ENCODE measurements at regions not wholly inside any gene's neighbourhood (a gene's known extent, or its start where the extent isn't known, plus 50 kb on each side); places are given as distances from the start of the nearest gene placed in this dataset.

DNA sequence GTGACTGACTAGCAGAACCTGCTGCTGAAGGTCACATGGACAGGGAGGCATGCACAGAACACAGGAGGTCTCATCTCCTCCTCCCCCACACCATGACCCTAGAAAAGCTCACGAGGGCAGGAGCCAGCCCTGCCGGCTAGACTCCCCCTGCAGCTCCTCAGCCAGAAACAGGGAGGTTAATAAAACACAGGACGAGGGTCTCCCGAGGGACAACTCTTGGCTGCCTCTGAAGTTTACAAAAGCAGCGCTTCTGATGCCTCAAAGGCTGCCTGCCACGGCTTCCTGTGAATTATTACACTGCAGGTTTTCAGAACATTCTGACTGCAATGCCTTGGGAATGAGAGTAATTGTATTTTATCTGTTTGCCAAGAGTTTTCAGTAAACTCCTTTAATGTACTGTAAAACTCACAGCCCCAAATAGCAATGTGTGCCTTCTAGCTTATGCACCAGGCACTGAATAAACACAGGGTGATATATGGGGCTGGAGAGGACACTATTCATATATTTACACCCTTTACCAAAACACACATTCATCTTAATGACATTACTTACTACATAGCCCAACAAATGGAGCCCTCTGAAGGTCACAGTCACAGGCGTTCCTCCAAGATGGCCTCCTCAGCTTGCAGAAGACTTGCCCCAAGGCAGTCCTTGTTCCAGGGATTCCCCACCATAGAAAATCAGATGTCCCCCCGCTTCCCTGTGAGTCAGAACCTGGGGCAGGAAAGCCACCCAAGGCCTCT is 83.7 kb downstream of the C5orf15 start:
- H3K4me1 Mint-ChIP-seq, result peaks cover 15% of the 10 kb centered on the region

GRCh38 chr5:133883916-133884315 is 84.5 kb downstream of the C5orf15 start:
- 92 to 100% methylated on average over 3 to 5 of the region's 5 CpGs for WGBS, 2 experiments (ENCODE audit: insufficient coverage in 1 of 2, insufficient read length in 1 of 2)
- H3K27me3 Mint-ChIP-seq (ENCODE audit: insufficient read depth), result peaks cover 9% of the 10 kb centered on the region
- Histone ChIP-seq H3K36me3 (ENCODE audit: control insufficient read depth, insufficient read depth, low read length) (no peaks in the 10 kb centered on the region), H3K27ac (ENCODE audit: low read depth, low read length) (no peak overlapping the region), H3K9me3 (ENCODE audit: control insufficient read depth, low read length) (no peaks in the 10 kb centered on the region), H3K4me1 (ENCODE audit: control insufficient read depth, insufficient read depth, low read length) (peaks cover 5% of the 10 kb centered on the region), H3K27me3 (ENCODE audit: control insufficient read depth, insufficient read depth, low read length, poor library complexity, severe bottlenecking) (no peaks in the 10 kb centered on the region), H3K4me3 (ENCODE audit: low read length) (no peak overlapping the region), H3K9ac (ENCODE audit: extremely low read depth, low read length, poor library complexity, severe bottlenecking) (no peak overlapping the region)
- H3K27ac Mint-ChIP-seq, result no peak overlapping the region
- peaks cover 15% of the 10 kb centered on the region for H3K4me1 Mint-ChIP-seq
- H3K4me3 Mint-ChIP-seq, result no peak overlapping the region
- DNase-seq, result no peak
- no peak for TF ChIP-seq CTCF (conservative IDR thresholded peaks at IDR 0.05)
- no peaks in the 10 kb centered on the region for H3K36me3 Mint-ChIP-seq (ENCODE audit: low read depth)
- H3K9me3 Mint-ChIP-seq, result no peaks in the 10 kb centered on the region

More for the DNA sequence above, 83.7 kb downstream of the C5orf15 start:
- Histone ChIP-seq H3K9ac (ENCODE audit: extremely low read depth, low read length, poor library complexity, severe bottlenecking) (no peak overlapping the region), H3K9me3 (ENCODE audit: control insufficient read depth, low read length) (no peaks in the 10 kb centered on the region), H3K27me3 (ENCODE audit: control insufficient read depth, insufficient read depth, low read length, poor library complexity, severe bottlenecking) (no peaks in the 10 kb centered on the region), H3K27ac (ENCODE audit: low read depth, low read length) (no peak overlapping the region), H3K36me3 (ENCODE audit: control insufficient read depth, insufficient read depth, low read length) (no peaks in the 10 kb centered on the region), H3K4me3 (ENCODE audit: low read length) (no peak overlapping the region), H3K4me1 (ENCODE audit: control insufficient read depth, insufficient read depth, low read length) (peaks cover 5% of the 10 kb centered on the region)
- no peak for DNase-seq
- no peaks in the 10 kb centered on the region for H3K9me3 Mint-ChIP-seq
- no peak overlapping the region for H3K27ac Mint-ChIP-seq
- peaks cover 4% of the 10 kb centered on the region for H3K27me3 Mint-ChIP-seq (ENCODE audit: insufficient read depth)
- no peak overlapping the region for H3K4me3 Mint-ChIP-seq
- no peak for TF ChIP-seq CTCF (conservative IDR thresholded peaks at IDR 0.05)
- 83 to 89% methylated on average over 5 to 8 of the region's 8 CpGs for WGBS, 2 experiments (ENCODE audit: insufficient coverage in 1 of 2, insufficient read length in 1 of 2)
- H3K36me3 Mint-ChIP-seq (ENCODE audit: low read depth), result no peaks in the 10 kb centered on the region

DNA sequence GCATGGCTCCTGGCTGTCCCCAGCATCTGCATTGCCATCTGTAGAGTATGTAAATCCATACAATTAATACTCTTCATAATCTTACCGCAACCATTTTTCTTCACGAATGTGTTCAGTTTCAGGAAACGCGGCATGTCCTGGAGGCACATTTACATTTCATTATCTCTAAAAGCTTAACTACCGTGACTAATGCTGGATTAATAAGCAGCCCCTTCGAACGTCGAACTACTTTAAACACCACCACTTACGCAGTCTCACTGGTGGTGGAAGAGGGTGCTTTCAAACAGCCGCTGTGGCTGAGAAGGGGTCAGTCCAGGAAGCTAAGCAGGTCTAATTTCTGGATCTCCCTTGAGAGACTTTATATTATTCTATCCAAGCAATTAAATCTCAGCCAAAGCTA is 85.6 kb downstream of the C5orf15 start:
- 95 to 96% methylated on average over 6 to 10 of the region's 10 CpGs for WGBS, 2 experiments (ENCODE audit: insufficient coverage in 1 of 2, insufficient read length in 1 of 2)

More for the DNA sequence above, 85.6 kb downstream of the C5orf15 start:
- Histone ChIP-seq H3K27ac (ENCODE audit: low read depth, low read length) (no peak overlapping the region), H3K36me3 (ENCODE audit: control insufficient read depth, insufficient read depth, low read length) (no peaks in the 10 kb centered on the region), H3K9me3 (ENCODE audit: control insufficient read depth, low read length) (no peaks in the 10 kb centered on the region), H3K4me3 (ENCODE audit: low read length) (no peak overlapping the region), H3K9ac (ENCODE audit: extremely low read depth, low read length, poor library complexity, severe bottlenecking) (no peak overlapping the region), H3K4me1 (ENCODE audit: control insufficient read depth, insufficient read depth, low read length) (peaks cover 5% of the 10 kb centered on the region), H3K27me3 (ENCODE audit: control insufficient read depth, insufficient read depth, low read length, poor library complexity, severe bottlenecking) (no peaks in the 10 kb centered on the region)
- H3K9me3 Mint-ChIP-seq, result no peaks in the 10 kb centered on the region
- H3K36me3 Mint-ChIP-seq (ENCODE audit: low read depth), result no peaks in the 10 kb centered on the region
- H3K27me3 Mint-ChIP-seq (ENCODE audit: insufficient read depth), result peaks cover 6% of the 10 kb centered on the region
- H3K4me3 Mint-ChIP-seq, result no peak overlapping the region
- no peak for TF ChIP-seq CTCF (conservative IDR thresholded peaks at IDR 0.05)
- no peak for DNase-seq
- H3K27ac Mint-ChIP-seq, result no peak overlapping the region
- peaks cover 15% of the 10 kb centered on the region for H3K4me1 Mint-ChIP-seq

Measured in endodermal cell (in vitro differentiated cells).